ENCODE measurements at regions not wholly inside any gene's neighbourhood (a gene's known extent, or its start where the extent isn't known, plus 50 kb on each side); places are given as distances from the start of the nearest gene placed in this dataset.

DNA sequence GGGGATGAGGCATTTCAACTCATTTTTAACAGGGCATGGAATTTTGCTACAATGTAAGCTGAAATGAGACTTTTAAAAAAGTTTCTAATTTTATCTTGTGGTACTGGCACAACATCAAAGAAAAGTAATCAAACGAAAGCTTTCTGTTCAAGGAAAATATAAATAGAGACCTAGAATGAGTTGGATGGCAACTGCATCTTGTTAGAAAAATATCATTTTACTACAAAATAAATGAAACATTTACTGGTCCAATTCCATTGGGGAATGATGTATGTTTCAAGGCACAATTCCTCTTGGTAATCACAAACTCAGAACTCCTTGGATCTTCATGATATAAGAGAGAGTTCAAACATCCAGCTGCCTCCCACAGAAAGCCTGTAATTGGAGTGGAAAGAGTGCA lies 102.8 kb downstream of the HMHB1 start (continued):
- TF ChIP-seq ESRRG (CRISPR knock-in tag; IDR thresholded peaks at IDR 0.05), result no peak
- no peak for TF ChIP-seq TOX (CRISPR knock-in tag; IDR thresholded peaks at IDR 0.05; ENCODE audit: borderline replicate concordance)
- TF ChIP-seq CSDC2 (CRISPR knock-in tag; IDR thresholded peaks at IDR 0.05), result no peak
- TF ChIP-seq GLIS3 (CRISPR knock-in tag; IDR thresholded peaks at IDR 0.05), result no peak

DNA sequence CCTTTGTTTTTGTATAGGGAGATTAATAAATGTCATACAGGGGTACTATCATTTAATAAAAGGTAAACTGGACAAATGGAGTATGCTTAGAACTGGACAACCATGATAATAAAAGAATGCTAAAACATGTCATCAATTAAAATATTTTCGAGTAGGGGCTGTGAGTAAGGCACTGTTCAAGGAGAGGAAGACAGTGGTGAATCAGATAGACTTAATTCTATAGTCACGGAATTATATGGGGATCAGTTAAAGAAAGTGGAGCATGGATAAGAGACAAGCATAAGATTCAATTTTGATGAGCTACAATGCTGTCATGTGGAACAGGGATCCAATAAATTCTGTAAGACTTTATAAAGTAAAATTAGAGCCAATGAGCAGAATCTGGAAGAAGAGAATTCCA lies 104.5 kb downstream of the HMHB1 start:
- TF ChIP-seq TOX (CRISPR knock-in tag; IDR thresholded peaks at IDR 0.05; ENCODE audit: borderline replicate concordance) (no peak), ZFP30 (CRISPR knock-in tag; IDR thresholded peaks at IDR 0.05) (no peak), ISL1 (CRISPR knock-in tag; IDR thresholded peaks at IDR 0.05) (no peak), PPARA (CRISPR knock-in tag; IDR thresholded peaks at IDR 0.05; ENCODE audit: borderline replicate concordance) (no peak), ARNTL (CRISPR knock-in tag; IDR thresholded peaks at IDR 0.05; ENCODE audit: borderline replicate concordance, low read depth) (no peak), RARB (CRISPR knock-in tag; IDR thresholded peaks at IDR 0.05) (no peak), ZC3H10 (CRISPR knock-in tag; IDR thresholded peaks at IDR 0.05) (no peak), OSR1 (CRISPR knock-in tag; IDR thresholded peaks at IDR 0.05) (no peak), SNAI2 (CRISPR knock-in tag; IDR thresholded peaks at IDR 0.05) (no peak), ZNF565 (CRISPR knock-in tag; conservative IDR thresholded peaks at IDR 0.05; ENCODE audit: low read depth) (no peak), ESRRG (CRISPR knock-in tag; IDR thresholded peaks at IDR 0.05) (no peak), BACH2 (CRISPR knock-in tag; IDR thresholded peaks at IDR 0.05; ENCODE audit: borderline replicate concordance) (no peak), ZNF70 (CRISPR knock-in tag; IDR thresholded peaks at IDR 0.05) (no peak)
- TF ChIP-seq, protein P1, sequence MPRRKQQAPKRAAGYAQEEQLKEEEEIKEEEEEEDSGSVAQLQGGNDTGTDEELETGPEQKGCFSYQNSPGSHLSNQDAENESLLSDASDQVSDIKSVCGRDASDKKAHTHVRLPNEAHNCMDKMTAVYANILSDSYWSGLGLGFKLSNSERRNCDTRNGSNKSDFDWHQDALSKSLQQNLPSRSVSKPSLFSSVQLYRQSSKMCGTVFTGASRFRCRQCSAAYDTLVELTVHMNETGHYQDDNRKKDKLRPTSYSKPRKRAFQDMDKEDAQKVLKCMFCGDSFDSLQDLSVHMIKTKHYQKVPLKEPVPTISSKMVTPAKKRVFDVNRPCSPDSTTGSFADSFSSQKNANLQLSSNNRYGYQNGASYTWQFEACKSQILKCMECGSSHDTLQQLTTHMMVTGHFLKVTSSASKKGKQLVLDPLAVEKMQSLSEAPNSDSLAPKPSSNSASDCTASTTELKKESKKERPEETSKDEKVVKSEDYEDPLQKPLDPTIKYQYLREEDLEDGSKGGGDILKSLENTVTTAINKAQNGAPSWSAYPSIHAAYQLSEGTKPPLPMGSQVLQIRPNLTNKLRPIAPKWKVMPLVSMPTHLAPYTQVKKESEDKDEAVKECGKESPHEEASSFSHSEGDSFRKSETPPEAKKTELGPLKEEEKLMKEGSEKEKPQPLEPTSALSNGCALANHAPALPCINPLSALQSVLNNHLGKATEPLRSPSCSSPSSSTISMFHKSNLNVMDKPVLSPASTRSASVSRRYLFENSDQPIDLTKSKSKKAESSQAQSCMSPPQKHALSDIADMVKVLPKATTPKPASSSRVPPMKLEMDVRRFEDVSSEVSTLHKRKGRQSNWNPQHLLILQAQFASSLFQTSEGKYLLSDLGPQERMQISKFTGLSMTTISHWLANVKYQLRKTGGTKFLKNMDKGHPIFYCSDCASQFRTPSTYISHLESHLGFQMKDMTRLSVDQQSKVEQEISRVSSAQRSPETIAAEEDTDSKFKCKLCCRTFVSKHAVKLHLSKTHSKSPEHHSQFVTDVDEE (CRISPR knock-in tag; IDR thresholded peaks at IDR 0.05), result no peak
- TF ChIP-seq, protein P2, sequence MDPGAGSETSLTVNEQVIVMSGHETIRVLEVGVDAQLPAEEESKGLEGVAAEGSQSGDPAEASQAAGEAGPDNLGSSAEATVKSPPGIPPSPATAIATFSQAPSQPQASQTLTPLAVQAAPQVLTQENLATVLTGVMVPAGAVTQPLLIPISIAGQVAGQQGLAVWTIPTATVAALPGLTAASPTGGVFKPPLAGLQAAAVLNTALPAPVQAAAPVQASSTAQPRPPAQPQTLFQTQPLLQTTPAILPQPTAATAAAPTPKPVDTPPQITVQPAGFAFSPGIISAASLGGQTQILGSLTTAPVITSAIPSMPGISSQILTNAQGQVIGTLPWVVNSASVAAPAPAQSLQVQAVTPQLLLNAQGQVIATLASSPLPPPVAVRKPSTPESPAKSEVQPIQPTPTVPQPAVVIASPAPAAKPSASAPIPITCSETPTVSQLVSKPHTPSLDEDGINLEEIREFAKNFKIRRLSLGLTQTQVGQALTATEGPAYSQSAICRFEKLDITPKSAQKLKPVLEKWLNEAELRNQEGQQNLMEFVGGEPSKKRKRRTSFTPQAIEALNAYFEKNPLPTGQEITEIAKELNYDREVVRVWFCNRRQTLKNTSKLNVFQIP (CRISPR knock-in tag; IDR thresholded peaks at IDR 0.05; ENCODE audit: borderline replicate concordance, low read depth), result no peak
- TF ChIP-seq, protein P3, sequence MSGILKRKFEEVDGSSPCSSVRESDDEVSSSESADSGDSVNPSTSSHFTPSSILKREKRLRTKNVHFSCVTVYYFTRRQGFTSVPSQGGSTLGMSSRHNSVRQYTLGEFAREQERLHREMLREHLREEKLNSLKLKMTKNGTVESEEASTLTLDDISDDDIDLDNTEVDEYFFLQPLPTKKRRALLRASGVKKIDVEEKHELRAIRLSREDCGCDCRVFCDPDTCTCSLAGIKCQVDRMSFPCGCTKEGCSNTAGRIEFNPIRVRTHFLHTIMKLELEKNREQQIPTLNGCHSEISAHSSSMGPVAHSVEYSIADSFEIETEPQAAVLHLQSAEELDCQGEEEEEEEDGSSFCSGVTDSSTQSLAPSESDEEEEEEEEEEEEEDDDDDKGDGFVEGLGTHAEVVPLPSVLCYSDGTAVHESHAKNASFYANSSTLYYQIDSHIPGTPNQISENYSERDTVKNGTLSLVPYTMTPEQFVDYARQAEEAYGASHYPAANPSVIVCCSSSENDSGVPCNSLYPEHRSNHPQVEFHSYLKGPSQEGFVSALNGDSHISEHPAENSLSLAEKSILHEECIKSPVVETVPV (CRISPR knock-in tag; IDR thresholded peaks at IDR 0.05), result no peak
- TF ChIP-seq, protein P4, sequence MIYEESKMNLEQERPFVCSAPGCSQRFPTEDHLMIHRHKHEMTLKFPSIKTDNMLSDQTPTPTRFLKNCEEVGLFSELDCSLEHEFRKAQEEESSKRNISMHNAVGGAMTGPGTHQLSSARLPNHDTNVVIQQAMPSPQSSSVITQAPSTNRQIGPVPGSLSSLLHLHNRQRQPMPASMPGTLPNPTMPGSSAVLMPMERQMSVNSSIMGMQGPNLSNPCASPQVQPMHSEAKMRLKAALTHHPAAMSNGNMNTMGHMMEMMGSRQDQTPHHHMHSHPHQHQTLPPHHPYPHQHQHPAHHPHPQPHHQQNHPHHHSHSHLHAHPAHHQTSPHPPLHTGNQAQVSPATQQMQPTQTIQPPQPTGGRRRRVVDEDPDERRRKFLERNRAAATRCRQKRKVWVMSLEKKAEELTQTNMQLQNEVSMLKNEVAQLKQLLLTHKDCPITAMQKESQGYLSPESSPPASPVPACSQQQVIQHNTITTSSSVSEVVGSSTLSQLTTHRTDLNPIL (CRISPR knock-in tag; IDR thresholded peaks at IDR 0.05; ENCODE audit: low read depth), result no peak
- ATAC-seq, result peak; percentile 24; the same call in 2 of the 3 replicates

DNA sequence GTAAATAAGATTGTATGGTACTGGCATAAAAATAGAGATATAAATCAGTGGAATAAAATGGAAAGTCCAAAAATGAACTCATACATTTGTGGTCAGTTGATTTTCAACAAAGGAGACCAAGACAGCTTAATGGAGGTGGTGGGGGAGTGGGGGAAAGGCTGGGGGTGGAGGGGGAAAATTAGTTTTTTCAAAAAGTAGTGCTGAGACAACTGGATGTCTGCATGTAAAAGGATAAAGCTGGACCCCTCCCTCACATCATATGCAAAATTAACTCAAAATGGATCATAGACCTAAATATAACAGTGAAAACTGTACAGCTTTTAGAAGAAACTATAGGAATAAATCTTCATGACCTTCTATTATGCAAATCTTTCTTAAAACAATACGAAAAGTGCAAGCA lies 107.0 kb downstream of the HMHB1 start:
- ATAC-seq, result no peak
- TF ChIP-seq, protein P1 (CRISPR knock-in tag; IDR thresholded peaks at IDR 0.05), result no peak
- TF ChIP-seq ZNF565 (CRISPR knock-in tag; conservative IDR thresholded peaks at IDR 0.05; ENCODE audit: low read depth) (no peak), RARB (CRISPR knock-in tag; IDR thresholded peaks at IDR 0.05) (no peak), ZC3H10 (CRISPR knock-in tag; IDR thresholded peaks at IDR 0.05) (no peak), ZNF8 (CRISPR knock-in tag; IDR thresholded peaks at IDR 0.05) (no peak), BACH2 (CRISPR knock-in tag; IDR thresholded peaks at IDR 0.05; ENCODE audit: borderline replicate concordance) (no peak), ARNTL (CRISPR knock-in tag; IDR thresholded peaks at IDR 0.05; ENCODE audit: borderline replicate concordance, low read depth) (no peak), SNAI2 (CRISPR knock-in tag; IDR thresholded peaks at IDR 0.05) (no peak)
